Smooth muscle cell (in vitro differentiated cells): ENCODE measurements at regions not wholly inside any gene's neighbourhood (a gene's known extent, or its start where the extent isn't known, plus 50 kb on each side); places are given as distances from the start of the nearest gene placed in this dataset.

ENCODE experiments used
- DNase-seq: peaks from one replicate; lab custom pipeline; 2025; ENCODE audit not compliant: unreplicated experiment; lab: John Stamatoyannopoulos, UW
- H2AFZ ChIP-seq: fragments of 200-600 bp; sonication (generic); 2 replicates; pipeline ENCODE4 v1.6.0; 2016; ENCODE audit warnings: antibody characterized with exemption, low read depth, mild to moderate bottlenecking
- H3F3A ChIP-seq: fragments of 200-600 bp; sonication (generic); 2 replicates; pipeline ENCODE4 v1.6.0; 2017; ENCODE audit warnings: antibody characterized with exemption, low read depth
- H3K27ac ChIP-seq: fragments of 200-600 bp; sonication (generic); 2 replicates; pipeline ENCODE4 v1.5.1; 2016; ENCODE audit warnings: low read depth, mild to moderate bottlenecking
- H3K27me3 ChIP-seq: fragments of 200-600 bp; sonication (generic); 2 replicates; pipeline ENCODE4 v1.6.1; 2016; ENCODE audit warnings: low read depth, mild to moderate bottlenecking
- H3K36me3 ChIP-seq: fragments of 200-600 bp; sonication (generic); 2 replicates; pipeline ENCODE4 v1.5.1; 2016; ENCODE audit warnings: low read depth
- H3K4me1 ChIP-seq: fragments of 200-600 bp; sonication (generic); 2 replicates; pipeline ENCODE4 v1.5.1; 2016; ENCODE audit warnings: low read depth
- H3K4me2 ChIP-seq: fragments of 200-600 bp; sonication (generic); 2 replicates; pipeline ENCODE4 v1.6.0; 2016; ENCODE audit warnings: mild to moderate bottlenecking
- H3K4me3 ChIP-seq: fragments of 200-600 bp; sonication (generic); 2 replicates; pipeline ENCODE4 v1.5.1; 2016; ENCODE audit warnings: mild to moderate bottlenecking
- H3K79me2 ChIP-seq: fragments of 200-600 bp; sonication (generic); 2 replicates; pipeline ENCODE4 v1.6.0; 2016; ENCODE audit warnings: low read depth, mild to moderate bottlenecking
- H3K9ac ChIP-seq: fragments of 200-600 bp; sonication (generic); 2 replicates; pipeline ENCODE4 v1.6.0; 2016; ENCODE audit warnings: low read depth
- H3K9me3 ChIP-seq: fragments of 200-600 bp; sonication (generic); replicated peaks from 2 replicates; pipeline ENCODE4 v1.5.1; 2016; ENCODE audit warnings: low read depth
- H4K20me1 ChIP-seq: fragments of 200-600 bp; sonication (generic); 2 replicates; pipeline ENCODE4 v1.6.0; 2016; ENCODE audit warnings: low read depth
- CTCF ChIP-seq: fragments of 200-600 bp; sonication (generic); IDR thresholded peaks from 2 replicates; pipeline ENCODE4 v1.5.1; 2017; ENCODE audit warnings: borderline replicate concordance, mild to moderate bottlenecking, antibody characterized with exemption; ENCODE audit not compliant: insufficient read depth, poor library complexity, severe bottlenecking
- WGBS: methylation state at CpG from one replicate; pipeline ENCODE4 v1.1.7; 2016; ENCODE audit warnings: low lambda C conversion rate; 5-methylcytosine and 5-hydroxymethylcytosine counted together

- no peak overlapping the region for H3K9ac ChIP-seq
- H3F3A ChIP-seq, result no peaks in the 10 kb centered on the region
- H3K9me3 ChIP-seq, result no peaks in the 10 kb centered on the region
- 82% methylated on average over 1 of the region's 1 CpG for WGBS
- H3K36me3 ChIP-seq, result no peaks in the 10 kb centered on the region
- no peaks in the 10 kb centered on the region for H3K4me1 ChIP-seq
- no peak overlapping the region for H3K27ac ChIP-seq
- H2AFZ ChIP-seq, result peak overlapping the region; percentile 23
- no peak for TF ChIP-seq CTCF
- no peak for DNase-seq
- no peaks in the 10 kb centered on the region for H3K27me3 ChIP-seq
- no peak overlapping the region for H3K4me2 ChIP-seq
- no peaks in the 10 kb centered on the region for H4K20me1 ChIP-seq
- no peaks in the 10 kb centered on the region for H3K79me2 ChIP-seq
- no peak overlapping the region for H3K4me3 ChIP-seq
Measured at GRCh38 chr7:118974836-118975235, 750.3 kb downstream of the ANKRD7 start.

DNA sequence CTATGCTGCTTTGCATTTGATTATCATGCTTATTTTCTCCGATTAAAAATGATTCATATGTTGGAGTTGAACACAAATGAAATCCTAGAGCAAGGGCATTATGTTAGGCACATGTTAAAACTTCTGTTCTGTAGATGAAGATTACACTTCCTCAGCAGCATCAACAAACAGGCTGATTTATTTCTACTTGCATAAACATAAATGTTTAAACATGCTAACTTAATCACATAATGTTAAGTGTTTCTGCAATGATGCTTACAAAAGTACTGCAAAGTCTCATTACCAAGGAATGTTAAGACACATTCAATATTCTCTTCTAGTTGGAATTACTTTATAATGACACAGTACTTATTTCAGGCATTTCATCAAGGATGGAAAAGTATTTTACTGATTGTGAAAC is 770.8 kb downstream of the ANKRD7 start:
- Histone ChIP-seq H3K79me2 (no peaks in the 10 kb centered on the region), H3K4me1 (no peaks in the 10 kb centered on the region), H3K27ac (no peak overlapping the region), H3K4me3 (no peak overlapping the region), H3K4me2 (no peak overlapping the region), H3K9me3 (no peaks in the 10 kb centered on the region), H3K36me3 (no peaks in the 10 kb centered on the region), H3K27me3 (no peaks in the 10 kb centered on the region), H2AFZ (no peak overlapping the region), H4K20me1 (no peaks in the 10 kb centered on the region), H3F3A (no peaks in the 10 kb centered on the region), H3K9ac (no peak overlapping the region)
- TF ChIP-seq CTCF, result no peak
- 81% methylated on average over 1 of the region's 1 CpG for whole genome bisulfite sequencing
- DNase-seq, result no peak

GRCh38 chr7:119007236-119007635 is 782.7 kb downstream of the ANKRD7 start:
- H3K9ac ChIP-seq, result no peak overlapping the region
- H3K36me3 ChIP-seq, result no peaks in the 10 kb centered on the region
- H3K4me1 ChIP-seq, result no peaks in the 10 kb centered on the region
- no peaks in the 10 kb centered on the region for H3F3A ChIP-seq
- H3K4me2 ChIP-seq, result no peak overlapping the region
- no peak for DNase-seq
- no peaks in the 10 kb centered on the region for H3K79me2 ChIP-seq
- H3K27ac ChIP-seq, result no peak overlapping the region
- H3K4me3 ChIP-seq, result no peak overlapping the region
- H3K27me3 ChIP-seq, result no peaks in the 10 kb centered on the region
- TF ChIP-seq CTCF, result no peak
- no peaks in the 10 kb centered on the region for H4K20me1 ChIP-seq
- H3K9me3 ChIP-seq, result no peaks in the 10 kb centered on the region
- no peak overlapping the region for H2AFZ ChIP-seq

GRCh38 chr7:119010635-119011034 is 786.1 kb downstream of the ANKRD7 start:
- Histone ChIP-seq H3K4me3 (no peak overlapping the region), H3K36me3 (no peaks in the 10 kb centered on the region), H3K4me2 (no peak overlapping the region), H3F3A (no peaks in the 10 kb centered on the region), H3K27ac (no peak overlapping the region), H2AFZ (no peak overlapping the region), H4K20me1 (no peaks in the 10 kb centered on the region), H3K27me3 (no peaks in the 10 kb centered on the region), H3K9me3 (no peaks in the 10 kb centered on the region), H3K4me1 (no peaks in the 10 kb centered on the region), H3K9ac (no peak overlapping the region), H3K79me2 (no peaks in the 10 kb centered on the region)
- DNase-seq, result no peak
- TF ChIP-seq CTCF, result no peak
- 96% methylated on average over 1 of the region's 1 CpG for WGBS
